WTC11 (cell line): ENCODE measurements at regions not wholly inside any gene's neighbourhood (a gene's known extent, or its start where the extent isn't known, plus 50 kb on each side); places are given as distances from the start of the nearest gene placed in this dataset.

Experiments
- ATAC-seq: fragments of 200-7000 bp; cut with Tn5 transposase; 2 replicates; pipeline ENCODE4 v1.10.0; 2021; ENCODE audit warnings: mild to moderate bottlenecking, moderate library complexity
- CTCF ChIA-PET: fragments of 300-600 bp; sonication (Branson Sonifier 250); formaldehyde crosslinking; loops from one replicate; lab custom pipeline; 2021; ENCODE audit warnings: antibody characterized with exemption; lab: Charles Lee
- POLR2A ChIA-PET: fragments of 350-600 bp; sonication (Branson Sonifier 250); formaldehyde crosslinking; loops from one replicate; lab custom pipeline; 2021; ENCODE audit warnings: antibody characterized with exemption; lab: Charles Lee
- DNase-seq: peaks from one replicate; pipeline ENCODE4 v3.0.0; 2021; ENCODE audit warnings: low spot score
- H3K27ac Mint-ChIP-seq: 2 replicates; pipeline ENCODE4 v1.8.0; 2021; ENCODE audit warnings: mixed read lengths
- H3K27me3 Mint-ChIP-seq: 2 replicates; pipeline ENCODE4 v1.8.0; 2021; ENCODE audit warnings: low read depth, mild to moderate bottlenecking, moderate library complexity, mixed read lengths
- H3K36me3 Mint-ChIP-seq: 2 replicates; pipeline ENCODE4 v1.8.0; 2021; ENCODE audit warnings: mixed read lengths
- H3K4me1 Mint-ChIP-seq: 2 replicates; pipeline ENCODE4 v1.8.0; 2022; ENCODE audit warnings: mixed read lengths
- H3K4me3 Mint-ChIP-seq: 2 replicates; pipeline ENCODE4 v1.8.0; 2021; ENCODE audit warnings: mild to moderate bottlenecking, moderate library complexity, mixed read lengths
- H3K9me3 Mint-ChIP-seq: 2 replicates; pipeline ENCODE4 v1.8.0; 2021; ENCODE audit warnings: mixed read lengths
- CBFB ChIP-seq: sonication (generic); formaldehyde crosslinking; IDR thresholded peaks from 2 replicates; pipeline ENCODE4 v1.8.1; 2022; ENCODE audit warnings: mild to moderate bottlenecking, low read depth, missing genetic modification reagents
- ETV6 ChIP-seq: sonication (generic); formaldehyde crosslinking; IDR thresholded peaks from 2 replicates; pipeline ENCODE4 v1.8.1; 2022; ENCODE audit warnings: mild to moderate bottlenecking, missing genetic modification reagents
- FOXJ3 ChIP-seq: sonication (generic); formaldehyde crosslinking; IDR thresholded peaks from 2 replicates; pipeline ENCODE4 v1.9.0; 2021; ENCODE audit warnings: missing genetic modification reagents, mild to moderate bottlenecking, borderline replicate concordance
- GABPB1 ChIP-seq: sonication (generic); formaldehyde crosslinking; IDR thresholded peaks from 2 replicates; pipeline ENCODE4 v1.8.1; 2023; ENCODE audit warnings: mild to moderate bottlenecking, missing genetic modification reagents
- HMGA2 ChIP-seq: fragments of 250-450 bp; sonication (Bioruptor Pico); IDR thresholded peaks from 2 replicates; pipeline ENCODE4 v1.4.0; 2021; ENCODE audit warnings: mild to moderate bottlenecking, moderate library complexity
- HMGXB4 ChIP-seq: sonication (generic); formaldehyde crosslinking; IDR thresholded peaks from 2 replicates; pipeline ENCODE4 v1.8.1; 2023; ENCODE audit warnings: mild to moderate bottlenecking, moderate library complexity, missing genetic modification reagents
- NFATC4 ChIP-seq: fragments of 250-450 bp; sonication (Bioruptor Pico); IDR thresholded peaks from 2 replicates; pipeline ENCODE4 v1.9.0; 2021; ENCODE audit warnings: mild to moderate bottlenecking
- NR1H2 ChIP-seq: sonication (generic); formaldehyde crosslinking; IDR thresholded peaks from 2 replicates; pipeline ENCODE4 v1.9.0; 2021; ENCODE audit warnings: mild to moderate bottlenecking, moderate library complexity, missing genetic modification reagents
- RELA ChIP-seq: sonication (generic); formaldehyde crosslinking; IDR thresholded peaks from 2 replicates; pipeline ENCODE4 v1.8.1; 2022; ENCODE audit warnings: missing genetic modification reagents, mild to moderate bottlenecking, borderline replicate concordance
- ZNF219 ChIP-seq: sonication (generic); formaldehyde crosslinking; IDR thresholded peaks from 2 replicates; pipeline ENCODE4 v1.8.0; 2023; ENCODE audit warnings: missing genetic modification reagents, mild to moderate bottlenecking, borderline replicate concordance
- ZSCAN18 ChIP-seq: fragments of 250-450 bp; sonication (Bioruptor Pico); IDR thresholded peaks from 2 replicates; pipeline ENCODE4 v2.1.2; 2022; ENCODE audit warnings: mild to moderate bottlenecking, moderate library complexity
- TF ChIP-seq, protein P1 (sequence below): sonication (generic); formaldehyde crosslinking; IDR thresholded peaks from 2 replicates; pipeline ENCODE4 v1.8.1; 2023; ENCODE audit warnings: mild to moderate bottlenecking, missing genetic modification reagents, borderline replicate concordance
- TF ChIP-seq, protein P2 (sequence below): fragments of 250-450 bp; sonication (Bioruptor Pico); IDR thresholded peaks from 2 replicates; pipeline ENCODE4 v1.9.0; 2021; ENCODE audit warnings: mild to moderate bottlenecking

GRCh38 chrX:124497386-124497785 lies 151.0 kb downstream of the SH2D1A start (continued):
- TF ChIP-seq HMGXB4 (CRISPR knock-in tag) = no peak
- TF ChIP-seq, protein P1, sequence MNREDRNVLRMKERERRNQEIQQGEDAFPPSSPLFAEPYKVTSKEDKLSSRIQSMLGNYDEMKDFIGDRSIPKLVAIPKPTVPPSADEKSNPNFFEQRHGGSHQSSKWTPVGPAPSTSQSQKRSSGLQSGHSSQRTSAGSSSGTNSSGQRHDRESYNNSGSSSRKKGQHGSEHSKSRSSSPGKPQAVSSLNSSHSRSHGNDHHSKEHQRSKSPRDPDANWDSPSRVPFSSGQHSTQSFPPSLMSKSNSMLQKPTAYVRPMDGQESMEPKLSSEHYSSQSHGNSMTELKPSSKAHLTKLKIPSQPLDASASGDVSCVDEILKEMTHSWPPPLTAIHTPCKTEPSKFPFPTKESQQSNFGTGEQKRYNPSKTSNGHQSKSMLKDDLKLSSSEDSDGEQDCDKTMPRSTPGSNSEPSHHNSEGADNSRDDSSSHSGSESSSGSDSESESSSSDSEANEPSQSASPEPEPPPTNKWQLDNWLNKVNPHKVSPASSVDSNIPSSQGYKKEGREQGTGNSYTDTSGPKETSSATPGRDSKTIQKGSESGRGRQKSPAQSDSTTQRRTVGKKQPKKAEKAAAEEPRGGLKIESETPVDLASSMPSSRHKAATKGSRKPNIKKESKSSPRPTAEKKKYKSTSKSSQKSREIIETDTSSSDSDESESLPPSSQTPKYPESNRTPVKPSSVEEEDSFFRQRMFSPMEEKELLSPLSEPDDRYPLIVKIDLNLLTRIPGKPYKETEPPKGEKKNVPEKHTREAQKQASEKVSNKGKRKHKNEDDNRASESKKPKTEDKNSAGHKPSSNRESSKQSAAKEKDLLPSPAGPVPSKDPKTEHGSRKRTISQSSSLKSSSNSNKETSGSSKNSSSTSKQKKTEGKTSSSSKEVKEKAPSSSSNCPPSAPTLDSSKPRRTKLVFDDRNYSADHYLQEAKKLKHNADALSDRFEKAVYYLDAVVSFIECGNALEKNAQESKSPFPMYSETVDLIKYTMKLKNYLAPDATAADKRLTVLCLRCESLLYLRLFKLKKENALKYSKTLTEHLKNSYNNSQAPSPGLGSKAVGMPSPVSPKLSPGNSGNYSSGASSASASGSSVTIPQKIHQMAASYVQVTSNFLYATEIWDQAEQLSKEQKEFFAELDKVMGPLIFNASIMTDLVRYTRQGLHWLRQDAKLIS (CRISPR knock-in tag) = no peak

DNA sequence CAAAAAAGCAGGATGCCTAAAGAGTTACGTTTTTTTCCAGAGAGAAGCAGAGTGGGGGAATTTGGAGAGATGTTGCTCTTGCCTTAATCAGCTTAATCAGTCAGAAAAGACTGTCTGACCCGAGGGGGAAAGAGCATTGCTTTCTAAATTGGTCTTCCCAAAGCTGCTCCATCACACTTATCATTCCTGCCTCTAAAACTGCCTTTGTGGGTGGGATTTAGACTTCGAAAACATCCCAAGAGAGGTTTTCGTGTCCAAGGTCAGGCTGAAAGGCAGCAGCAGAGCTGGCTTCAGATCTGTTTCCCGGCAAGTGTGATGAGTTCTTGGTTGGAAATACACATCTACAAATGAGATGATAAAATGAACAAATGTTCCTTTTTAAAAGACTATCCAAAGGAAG lies 155.2 kb downstream of the SH2D1A start:
- Mint-ChIP-seq H3K27me3 (no peaks in the 10 kb centered on the region), H3K4me3 (no peak overlapping the region), H3K36me3 (no peaks in the 10 kb centered on the region), H3K27ac (peak overlapping the region; percentile 47; the same call in 1 of the 2 replicates), H3K4me1 (peaks cover 50% of the 10 kb centered on the region)
- POLR2A ChIA-PET = no interaction called here
- CTCF ChIA-PET = no interaction called here
- no peak for ATAC-seq
- no peak for DNase-seq
- no peak for TF ChIP-seq ZSCAN18 (CRISPR knock-in tag)
- no peak for TF ChIP-seq FOXJ3
- TF ChIP-seq, protein P2, sequence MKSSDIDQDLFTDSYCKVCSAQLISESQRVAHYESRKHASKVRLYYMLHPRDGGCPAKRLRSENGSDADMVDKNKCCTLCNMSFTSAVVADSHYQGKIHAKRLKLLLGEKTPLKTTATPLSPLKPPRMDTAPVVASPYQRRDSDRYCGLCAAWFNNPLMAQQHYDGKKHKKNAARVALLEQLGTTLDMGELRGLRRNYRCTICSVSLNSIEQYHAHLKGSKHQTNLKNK = no peak
- TF ChIP-seq GABPB1 (CRISPR knock-in tag) = no peak
- TF ChIP-seq, all 79 proteins: peak for 0
- no peaks in the 10 kb centered on the region for H3K9me3 Mint-ChIP-seq

GRCh38 chrX:124502166-124502565 lies 155.8 kb downstream of the SH2D1A start:
- Mint-ChIP-seq H3K36me3 (no peaks in the 10 kb centered on the region), H3K27me3 (no peaks in the 10 kb centered on the region), H3K9me3 (no peaks in the 10 kb centered on the region), H3K4me3 (no peak overlapping the region), H3K27ac (no peak overlapping the region), H3K4me1 (peaks cover 50% of the 10 kb centered on the region)
- POLR2A ChIA-PET = no interaction called here
- DNase-seq (no peak), ATAC-seq (no peak)
- TF ChIP-seq HMGA2 (CRISPR knock-in tag) (no peak), CBFB (no peak), NR1H2 (CRISPR knock-in tag) (no peak)
- CTCF ChIA-PET = no interaction called here

DNA sequence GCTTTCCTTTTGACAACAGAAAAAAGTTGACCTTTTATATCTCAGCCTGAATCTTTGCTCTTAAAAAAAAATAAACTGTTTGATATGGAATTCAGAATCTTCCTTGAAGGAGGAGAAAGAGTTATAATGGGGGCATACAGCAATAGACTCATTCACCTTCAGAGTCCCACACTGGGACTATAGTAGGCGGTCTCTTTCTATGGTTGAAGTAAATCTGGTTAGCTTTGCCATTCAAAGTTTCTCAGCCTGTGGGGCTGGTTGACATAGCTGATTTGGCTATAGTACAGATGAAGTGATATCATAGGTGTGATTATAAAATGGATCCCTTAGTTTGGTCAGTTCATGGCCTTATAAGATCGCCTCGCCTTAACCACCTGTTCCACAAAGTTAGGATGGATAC lies 156.2 kb downstream of the SH2D1A start:
- Mint-ChIP-seq H3K4me1 (peaks cover 50% of the 10 kb centered on the region), H3K9me3 (no peaks in the 10 kb centered on the region), H3K4me3 (no peak overlapping the region), H3K27me3 (no peaks in the 10 kb centered on the region), H3K27ac (no peak overlapping the region; the same call in 1 of the 2 replicates), H3K36me3 (no peaks in the 10 kb centered on the region)
- TF ChIP-seq NFATC4 (CRISPR knock-in tag) = no peak
- TF ChIP-seq ZNF219 (CRISPR knock-in tag) = no peak
- TF ChIP-seq RELA = no peak
- TF ChIP-seq ETV6 = no peak
- ChIA-PET CTCF (no interaction called here), POLR2A (no interaction called here)
- no peak for ATAC-seq
- no peak for DNase-seq
